Esophagus muscularis mucosa (tissue), 4 donors: ENCODE measurements at regions not wholly inside any gene's neighbourhood (a gene's known extent, or its start where the extent isn't known, plus 50 kb on each side); places are given as distances from the start of the nearest gene placed in this dataset.

Experiments used
- DNase-seq: peaks from one replicate; pipeline ENCODE4 v3.0.0-alpha.2; 2017; ENCODE audit errors: extremely low spot score
- H3K27ac ChIP-seq, 4 donors: fragments of 200-600 bp; sonication (generic); replicated peaks in 1 of 4; 1 replicate in 3 of 4; 2 replicates in 1 of 4; pipeline ENCODE4 v1.5.1; 2016 to 2019; ENCODE audit warnings: mild to moderate bottlenecking in 1 of 4
- H3K27me3 ChIP-seq, 4 donors: fragments of 200-600 bp; sonication (generic); one replicate each; pipeline versions ENCODE4 v1.5.1 to v1.6.0; 2016 to 2019
- H3K36me3 ChIP-seq, 4 donors: fragments of 200-600 bp; sonication (generic); one replicate each; pipeline ENCODE4 v1.5.1; 2016 to 2019
- H3K4me1 ChIP-seq, 4 donors: fragments of 200-600 bp; sonication (generic); one replicate each; pipeline ENCODE4 v1.5.1; 2016 to 2019
- H3K4me3 ChIP-seq, 4 donors: fragments of 200-600 bp; sonication (generic); 1 replicate in 2 of 4; 2 replicates in 2 of 4; pipeline ENCODE4 v1.5.1; 2016 to 2019; ENCODE audit warnings: mild to moderate bottlenecking in 4 of 4, moderate library complexity in 1 of 4
- H3K9me3 ChIP-seq, 4 donors: fragments of 200-600 bp; sonication (generic); 1 replicate in 3 of 4; 2 replicates in 1 of 4; pipeline ENCODE4 v1.5.1; 2016 to 2019
- EP300 ChIP-seq: sonication (generic); formaldehyde crosslinking; IDR thresholded peaks from one replicate; pipeline ENCODE4 v1.6.1; 2017; ENCODE audit warnings: antibody characterized with exemption
- POLR2A ChIP-seq: fragments of 450-650 bp; IDR thresholded peaks from one replicate; pipeline ENCODE4 v1.6.1; 2017; ENCODE audit warnings: antibody characterized with exemption, moderate library complexity, mild to moderate bottlenecking, low read depth
- POLR2AphosphoS5 ChIP-seq, 2 donors: sonication (generic); formaldehyde crosslinking; IDR thresholded peaks; one replicate each; pipeline ENCODE4 v1.6.1; 2017; ENCODE audit warnings: antibody characterized with exemption in 2 of 2
- WGBS: methylation state at CpG from one replicate; pipeline ENCODE4 v1.1.5; 2018; 5-methylcytosine and 5-hydroxymethylcytosine counted together
- intact Hi-C: fragments of 100-400 bp; cut with DNase I; formaldehyde crosslinking; loops from one replicate; pipeline ENCODE4 v1.15.1; 2023
- TF ChIP-seq, protein P1 (sequence below), 3 experiments: fragments of 200-600 bp in 2 of 3; fragments of 450-650 bp in 1 of 3; sonication (generic) in 2 of 3; IDR thresholded peaks; one replicate each; pipeline ENCODE4 v1.5.1; 2017 to 2019; ENCODE audit warnings: antibody characterized with exemption in 3 of 3, mild to moderate bottlenecking in 2 of 3, moderate library complexity in 1 of 3

DNA sequence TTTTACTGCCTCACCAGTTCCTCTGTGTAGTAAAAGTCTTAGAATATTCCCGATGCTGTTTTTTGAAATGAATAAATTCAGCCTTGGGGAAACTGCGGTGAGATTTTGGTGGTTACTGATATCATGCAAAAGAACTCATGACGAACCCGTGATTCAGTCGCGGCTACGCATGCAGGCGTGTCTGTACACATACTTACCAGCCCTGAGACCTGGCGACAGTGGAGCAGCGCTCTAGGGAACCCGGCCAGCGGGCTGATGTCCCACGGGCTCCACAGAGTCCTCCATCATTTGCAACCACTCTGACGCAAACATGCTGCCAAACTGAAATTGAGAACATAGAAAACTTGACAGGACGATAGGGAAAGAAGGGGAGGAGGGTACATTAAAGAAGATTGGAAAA, 315.6 kb upstream of the DAB2 start:
- Histone ChIP-seq H3K36me3 (no peaks in the 10 kb centered on the region), H3K9me3 (no peaks in the 10 kb centered on the region), H3K4me1 (no peaks in the 10 kb centered on the region), H3K27me3 (no peaks in the 10 kb centered on the region), H3K4me3 (no peak overlapping the region), H3K27ac (no peak overlapping the region)
- intact Hi-C loops: no loop called here
- WGBS: 98% methylated on average over 15 of the region's 15 CpGs
- no peak for TF ChIP-seq EP300
- TF ChIP-seq, protein P1, sequence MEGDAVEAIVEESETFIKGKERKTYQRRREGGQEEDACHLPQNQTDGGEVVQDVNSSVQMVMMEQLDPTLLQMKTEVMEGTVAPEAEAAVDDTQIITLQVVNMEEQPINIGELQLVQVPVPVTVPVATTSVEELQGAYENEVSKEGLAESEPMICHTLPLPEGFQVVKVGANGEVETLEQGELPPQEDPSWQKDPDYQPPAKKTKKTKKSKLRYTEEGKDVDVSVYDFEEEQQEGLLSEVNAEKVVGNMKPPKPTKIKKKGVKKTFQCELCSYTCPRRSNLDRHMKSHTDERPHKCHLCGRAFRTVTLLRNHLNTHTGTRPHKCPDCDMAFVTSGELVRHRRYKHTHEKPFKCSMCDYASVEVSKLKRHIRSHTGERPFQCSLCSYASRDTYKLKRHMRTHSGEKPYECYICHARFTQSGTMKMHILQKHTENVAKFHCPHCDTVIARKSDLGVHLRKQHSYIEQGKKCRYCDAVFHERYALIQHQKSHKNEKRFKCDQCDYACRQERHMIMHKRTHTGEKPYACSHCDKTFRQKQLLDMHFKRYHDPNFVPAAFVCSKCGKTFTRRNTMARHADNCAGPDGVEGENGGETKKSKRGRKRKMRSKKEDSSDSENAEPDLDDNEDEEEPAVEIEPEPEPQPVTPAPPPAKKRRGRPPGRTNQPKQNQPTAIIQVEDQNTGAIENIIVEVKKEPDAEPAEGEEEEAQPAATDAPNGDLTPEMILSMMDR (IDR thresholded peaks at IDR 0.05): no peak
- TF ChIP-seq POLR2A: no peak
- TF ChIP-seq POLR2AphosphoS5 (IDR thresholded peaks at IDR 0.05): no peak
- DNase-seq: no peak

DNA sequence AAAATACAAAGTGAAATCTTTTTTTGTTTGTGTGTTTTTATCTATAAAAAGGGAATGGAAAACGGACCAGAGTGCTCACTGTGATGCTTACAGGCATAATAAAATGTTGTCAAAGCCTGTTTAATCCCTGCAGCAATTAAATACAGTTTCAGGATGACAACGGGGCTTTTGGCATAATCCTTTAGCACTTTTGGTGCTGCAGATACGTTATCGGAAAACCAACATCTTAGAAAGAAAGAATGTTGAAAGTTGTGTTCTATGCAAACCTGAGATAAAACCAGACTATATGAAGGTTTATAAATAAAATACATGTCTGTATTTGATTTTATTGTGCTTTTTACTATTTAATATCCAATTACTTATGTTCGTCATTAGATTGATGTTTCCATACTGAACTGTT, 307.4 kb upstream of the DAB2 start:
- intact Hi-C loops: no loop called here
- Histone ChIP-seq H3K27ac (no peak overlapping the region), H3K9me3 (no peaks in the 10 kb centered on the region), H3K4me3 (no peak overlapping the region), H3K4me1 (no peaks in the 10 kb centered on the region), H3K27me3 (no peaks in the 10 kb centered on the region), H3K36me3 (no peaks in the 10 kb centered on the region)
- DNase-seq: no peak
- 89% methylated on average over 5 of the region's 5 CpGs for WGBS
- TF ChIP-seq POLR2A (no peak), POLR2AphosphoS5 (IDR thresholded peaks at IDR 0.05) (no peak), EP300 (no peak)
- TF ChIP-seq, protein P1 (IDR thresholded peaks at IDR 0.05): no peak

DNA sequence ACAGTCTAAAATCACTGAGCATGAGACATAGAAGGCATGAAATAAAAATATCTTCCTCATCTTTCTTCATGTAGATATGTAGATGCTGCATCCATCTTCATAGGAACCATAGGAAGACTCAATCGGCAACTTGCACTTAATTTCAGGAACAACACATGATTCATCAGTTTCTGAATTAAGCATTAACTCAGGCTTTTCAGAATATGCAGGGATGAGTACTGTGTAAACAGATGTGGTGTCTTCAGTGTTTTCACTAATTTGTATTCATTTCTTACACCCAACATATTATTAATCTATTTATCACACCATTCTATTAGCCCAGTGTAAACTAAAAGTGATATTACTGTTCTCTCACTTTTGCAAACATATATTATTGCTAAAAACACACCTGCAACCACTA, 305.9 kb upstream of the DAB2 start:
- no peak overlapping the region for H3K4me3 ChIP-seq
- intact Hi-C loops: no loop called here
- TF ChIP-seq POLR2A: no peak
- TF ChIP-seq, protein P1 (IDR thresholded peaks at IDR 0.05): no peak
- no peak for DNase-seq
- no peaks in the 10 kb centered on the region for H3K27me3 ChIP-seq
- H3K4me1 ChIP-seq: no peaks in the 10 kb centered on the region
- no peak overlapping the region for H3K27ac ChIP-seq
- 95% methylated on average over 1 of the region's 1 CpG for WGBS
- H3K36me3 ChIP-seq: no peaks in the 10 kb centered on the region
- H3K9me3 ChIP-seq: no peaks in the 10 kb centered on the region

DNA sequence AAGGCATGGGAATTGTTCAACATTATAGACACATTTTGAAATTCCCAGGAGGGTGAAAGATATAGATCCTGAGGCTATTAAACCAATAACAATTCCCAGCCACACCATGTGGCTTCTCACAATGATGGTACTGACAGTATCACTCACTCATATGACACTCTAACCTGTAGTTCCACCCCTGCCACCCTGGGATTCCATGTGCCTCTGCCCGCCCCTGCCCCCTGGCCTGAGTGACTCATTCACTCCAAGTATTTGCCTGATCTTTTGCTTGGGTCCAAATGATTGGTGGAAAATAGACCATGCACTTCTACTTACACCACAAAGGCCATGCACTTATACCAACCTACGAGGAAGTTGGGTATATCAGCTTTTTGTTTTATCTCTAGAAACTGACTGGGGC, 305.2 kb upstream of the DAB2 start:
- Histone ChIP-seq H3K4me3 (no peak overlapping the region), H3K9me3 (no peaks in the 10 kb centered on the region), H3K27ac (no peak overlapping the region), H3K36me3 (no peaks in the 10 kb centered on the region), H3K4me1 (no peaks in the 10 kb centered on the region), H3K27me3 (no peaks in the 10 kb centered on the region)
- intact Hi-C loops: no loop called here
- WGBS: 81% methylated on average over 2 of the region's 2 CpGs
- no peak for DNase-seq
- TF ChIP-seq POLR2A (no peak), EP300 (no peak), POLR2AphosphoS5 (IDR thresholded peaks at IDR 0.05) (no peak)
- TF ChIP-seq, protein P1 (IDR thresholded peaks at IDR 0.05): no peak

DNA sequence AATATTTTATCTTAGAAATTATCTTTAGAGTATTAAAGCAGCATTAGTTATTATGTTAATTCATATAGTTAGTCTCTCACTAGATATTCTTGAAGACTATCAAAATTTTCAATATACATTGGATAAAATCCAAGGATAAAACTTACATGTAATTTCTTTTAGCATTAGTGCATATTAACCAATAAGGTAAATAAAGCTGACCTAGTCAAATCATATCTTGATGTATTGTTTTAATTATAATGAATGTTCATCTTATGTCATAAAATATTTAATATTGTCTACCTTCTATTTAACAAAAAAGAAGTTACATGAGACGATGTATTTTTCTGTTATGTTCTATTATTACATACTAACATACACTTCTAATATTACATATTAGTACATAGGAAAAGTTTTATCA, 301.7 kb upstream of the DAB2 start:
- TF ChIP-seq, protein P1 (IDR thresholded peaks at IDR 0.05): no peak
- TF ChIP-seq EP300 (no peak), POLR2A (no peak), POLR2AphosphoS5 (IDR thresholded peaks at IDR 0.05) (no peak)
- no peaks in the 10 kb centered on the region for H3K9me3 ChIP-seq
- DNase-seq: no peak
- WGBS: 91% methylated on average over 1 of the region's 1 CpG
- intact Hi-C loops: no loop called here
- no peaks in the 10 kb centered on the region for H3K27me3 ChIP-seq
- no peaks in the 10 kb centered on the region for H3K4me1 ChIP-seq
- H3K4me3 ChIP-seq: no peak overlapping the region
- H3K27ac ChIP-seq: no peak overlapping the region
- H3K36me3 ChIP-seq: no peaks in the 10 kb centered on the region
